ENCODE measurements at regions not wholly inside any gene's neighbourhood (a gene's known extent, or its start where the extent isn't known, plus 50 kb on each side); places are given as distances from the start of the nearest gene placed in this dataset.

- TF ChIP-seq REST (IDR thresholded peaks at IDR 0.05; ENCODE audit: insufficient read depth in 1 of 2, low read depth in 2 of 2, low read length in 1 of 2): no peak
- TF ChIP-seq CTCF (IDR thresholded peaks at IDR 0.05): no peak
- no peak for TF ChIP-seq TCF7L2 (IDR thresholded peaks at IDR 0.05; ENCODE audit: low read depth, low read length)
- no peak for TF ChIP-seq POLR2AphosphoS5 (IDR thresholded peaks at IDR 0.05; ENCODE audit: low read depth, low read length)
- no peak for TF ChIP-seq SIN3A (IDR thresholded peaks at IDR 0.05; ENCODE audit: borderline replicate concordance, insufficient read depth, low read depth, low read length)
These were observed 163.5 kb upstream of the EOMES start for GRCh38 chr3:27885641-27886040.
